Hematopoietic multipotent progenitor cell (in vitro differentiated cells): ENCODE measurements at regions not wholly inside any gene's neighbourhood (a gene's known extent, or its start where the extent isn't known, plus 50 kb on each side); places are given as distances from the start of the nearest gene placed in this dataset.

Experiments used
- DNase-seq, 3 donors: peaks; one replicate each; pipeline ENCODE4 v3.0.0-alpha.2; 2011 to 2015; ENCODE audit warnings: low read depth in 2 of 3, low spot score in 2 of 3

- no peak for DNase-seq
These were observed 115.7 kb upstream of the DDX18 start for GRCh38 chr2:117698819-117699218.

GRCh38 chr2:117700471-117700870, 114.0 kb upstream of the DDX18 start:
- no peak for DNase-seq

GRCh38 chr2:117701365-117701764, 113.1 kb upstream of the DDX18 start:
- no peak for DNase-seq

DNA sequence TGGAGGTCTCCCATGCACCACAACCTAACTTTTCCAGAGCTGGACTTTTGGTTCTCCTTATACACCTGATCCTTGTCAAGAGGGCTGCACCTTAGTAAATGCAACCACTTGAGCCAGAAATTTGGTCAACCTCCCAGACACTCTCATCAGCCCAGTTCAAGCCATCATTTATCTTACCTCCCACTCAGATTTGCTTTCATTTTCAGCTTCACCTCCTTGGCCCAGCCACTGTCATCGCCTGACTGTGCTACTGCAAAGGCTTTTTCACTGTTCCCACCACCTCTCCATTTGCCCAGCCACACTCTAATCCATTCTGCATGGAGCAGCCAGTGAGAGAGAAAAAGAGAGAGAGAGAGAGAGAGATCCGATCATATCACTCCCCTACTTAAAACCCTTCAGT, 112.4 kb upstream of the DDX18 start:
- no peak for DNase-seq

DNA sequence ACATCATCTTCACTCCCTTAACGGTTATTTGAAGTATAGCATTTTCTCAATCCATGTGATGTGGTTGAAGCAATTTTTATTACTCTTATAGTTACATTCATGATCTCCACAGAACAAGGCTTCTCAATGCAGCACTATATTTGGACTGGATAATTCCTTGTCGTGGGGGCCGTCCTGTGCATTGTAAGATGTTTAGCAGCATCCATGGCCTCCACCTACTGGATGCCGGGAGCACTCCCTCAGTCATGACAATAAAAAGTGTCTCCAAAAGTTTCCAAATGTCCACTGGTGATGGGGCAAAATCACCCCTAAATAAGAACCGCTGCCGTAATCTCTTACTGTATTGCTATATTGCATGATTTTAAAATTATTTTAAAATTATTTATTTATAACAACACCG, 110.6 kb upstream of the DDX18 start:
- no peak for DNase-seq

GRCh38 chr2:117704818-117705217, 109.7 kb upstream of the DDX18 start:
- DNase-seq: no peak

- no peak for DNase-seq
These were observed 106.6 kb upstream of the DDX18 start for GRCh38 chr2:117707874-117708273.

DNA sequence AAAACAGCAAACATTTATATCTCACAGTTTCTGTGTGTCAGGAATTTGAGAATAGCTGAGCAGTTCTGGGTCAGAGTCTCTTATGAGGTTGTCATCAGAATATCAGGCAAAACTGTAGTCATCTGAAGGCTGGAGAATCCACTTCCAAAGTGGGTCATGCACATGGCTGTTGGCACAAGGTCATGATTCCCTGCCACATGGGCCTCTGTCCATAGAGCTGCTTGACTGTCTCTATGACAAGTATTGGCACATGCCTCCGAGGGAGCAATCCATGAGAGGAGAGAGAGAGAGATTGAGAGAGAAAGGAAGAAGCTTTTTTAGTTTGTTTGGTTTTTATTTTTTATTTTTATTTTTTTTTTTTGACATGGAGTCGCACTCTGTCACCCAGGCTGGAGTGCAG, 101.8 kb upstream of the DDX18 start:
- no peak for DNase-seq

GRCh38 chr2:117714110-117714509, 100.4 kb upstream of the DDX18 start:
- DNase-seq: no peak

GRCh38 chr2:117714745-117715417, 99.6 kb upstream of the DDX18 start:
- DNase-seq: no peak

DNA sequence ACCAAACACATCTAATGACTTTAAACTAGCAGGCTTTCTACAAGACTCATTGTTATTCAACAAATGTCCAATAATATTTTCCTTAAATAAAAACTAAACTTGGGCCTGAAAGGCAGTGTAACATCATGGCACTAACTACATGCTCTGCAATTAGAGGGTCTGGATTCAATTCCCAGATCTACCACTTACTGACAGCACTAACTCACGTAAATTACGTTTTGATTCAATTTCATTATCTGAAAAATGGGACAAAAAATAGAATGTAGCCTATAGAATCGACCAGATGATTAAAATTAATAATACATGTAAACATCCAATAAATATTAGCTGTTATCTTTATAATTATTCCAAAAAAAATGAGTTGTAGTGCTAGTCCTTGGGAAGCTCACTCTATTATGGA, 98.0 kb upstream of the DDX18 start:
- no peak for DNase-seq

DNA sequence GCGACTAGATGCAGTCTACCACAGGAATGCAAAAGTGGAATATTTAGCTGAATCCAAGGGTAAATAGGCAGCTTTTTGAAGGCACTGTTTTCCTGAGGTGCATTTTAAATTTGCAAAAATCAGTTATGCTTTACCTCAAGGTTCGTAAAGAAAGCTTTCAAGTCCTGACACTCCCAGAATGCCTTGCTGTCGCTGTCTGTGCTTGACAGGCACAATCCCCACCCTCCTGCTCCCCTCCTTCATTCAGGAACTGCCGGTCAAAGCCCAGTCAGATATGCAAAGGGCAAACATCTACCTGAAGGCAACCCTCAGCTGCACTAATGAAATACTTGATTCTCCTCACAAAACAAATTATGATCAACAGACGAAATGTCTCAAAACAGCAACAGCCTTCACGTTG, 97.4 kb upstream of the DDX18 start:
- no peak for DNase-seq

DNA sequence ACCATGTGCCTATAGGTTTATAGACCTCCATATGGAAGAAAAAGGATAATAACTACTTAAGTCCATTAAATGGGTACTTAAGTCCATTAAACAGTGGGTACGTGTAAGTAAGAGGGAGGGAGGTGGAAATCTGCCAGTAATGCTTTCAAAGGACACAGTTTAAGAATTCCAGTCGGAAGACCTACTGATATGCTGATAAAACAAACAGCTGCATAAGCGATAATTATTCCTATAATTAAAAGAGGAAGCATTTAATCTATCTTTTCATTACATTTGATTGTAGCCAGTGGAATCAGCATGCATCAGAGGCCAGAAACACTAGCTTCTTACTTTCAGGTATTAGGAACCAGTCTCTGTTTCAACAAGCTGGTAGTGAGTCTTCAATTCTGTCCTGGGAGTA, 96.4 kb upstream of the DDX18 start:
- DNase-seq: no peak

DNA sequence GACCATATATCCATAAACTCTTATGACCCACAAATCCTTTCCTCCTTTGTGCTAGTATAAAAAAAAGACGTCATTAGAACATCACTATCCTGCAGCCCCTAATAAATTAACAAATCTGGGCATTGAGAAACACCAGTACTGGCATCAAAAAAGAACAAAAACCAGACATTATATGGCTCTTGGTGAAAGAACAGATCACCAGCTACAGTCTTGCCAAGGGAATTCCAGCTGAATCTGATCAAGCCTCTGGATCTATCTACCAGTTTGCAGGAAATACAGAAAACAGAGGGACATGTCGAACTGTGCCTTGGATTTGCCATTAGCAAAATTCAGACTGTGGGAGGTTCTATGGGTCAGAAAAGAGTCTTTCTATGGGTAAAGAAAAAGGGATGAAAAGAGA, 93.7 kb upstream of the DDX18 start:
- DNase-seq: no peak

GRCh38 chr2:117723483-117723882, 91.0 kb upstream of the DDX18 start:
- no peak for DNase-seq

DNA sequence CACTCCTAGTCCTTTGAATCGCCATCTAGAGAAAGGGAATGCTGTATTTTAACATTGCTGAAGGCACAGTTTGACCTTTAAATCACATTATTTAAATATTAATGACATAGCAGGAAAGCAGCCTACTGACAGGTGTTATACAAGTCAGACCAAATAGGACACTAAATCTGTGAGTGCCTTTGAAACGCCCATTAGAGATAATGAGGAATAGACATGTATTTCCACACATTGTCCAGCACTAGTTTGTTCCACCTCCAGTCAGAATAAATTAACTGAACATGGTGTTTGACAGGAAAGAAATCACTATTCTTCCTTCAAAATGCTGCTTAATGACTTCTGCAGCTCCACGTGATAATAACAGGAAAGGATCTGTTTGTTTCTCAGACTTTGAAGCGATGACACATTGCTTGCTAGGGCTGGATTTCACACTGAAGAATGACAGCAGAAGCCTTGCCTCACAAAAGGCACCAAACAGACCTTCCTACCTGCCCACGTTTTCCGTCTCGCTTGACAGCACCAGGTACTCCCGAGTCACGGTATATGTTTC, 90.5 kb upstream of the DDX18 start:
- DNase-seq: no peak

GRCh38 chr2:117726747-117727146, 87.7 kb upstream of the DDX18 start:
- DNase-seq: no peak

DNA sequence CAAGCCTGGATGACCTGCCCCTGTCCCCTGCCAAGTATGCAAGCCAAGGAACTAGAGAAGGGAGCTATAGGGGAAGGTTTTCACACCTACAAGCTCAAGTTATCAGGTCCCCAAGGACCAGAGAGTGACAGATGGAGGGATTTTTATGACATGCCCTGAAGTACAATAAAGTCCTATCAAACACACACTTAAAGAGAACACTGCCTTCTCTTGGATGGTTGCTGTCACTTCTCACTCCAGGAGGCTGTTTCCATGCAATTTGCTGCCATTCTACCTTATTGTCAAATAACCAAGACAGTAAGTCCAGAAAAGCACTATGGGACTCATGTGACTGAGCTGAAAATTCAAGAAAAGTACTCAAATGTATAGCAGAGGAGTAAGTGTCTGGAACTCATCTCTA, 76.6 kb upstream of the DDX18 start:
- DNase-seq: no peak

DNA sequence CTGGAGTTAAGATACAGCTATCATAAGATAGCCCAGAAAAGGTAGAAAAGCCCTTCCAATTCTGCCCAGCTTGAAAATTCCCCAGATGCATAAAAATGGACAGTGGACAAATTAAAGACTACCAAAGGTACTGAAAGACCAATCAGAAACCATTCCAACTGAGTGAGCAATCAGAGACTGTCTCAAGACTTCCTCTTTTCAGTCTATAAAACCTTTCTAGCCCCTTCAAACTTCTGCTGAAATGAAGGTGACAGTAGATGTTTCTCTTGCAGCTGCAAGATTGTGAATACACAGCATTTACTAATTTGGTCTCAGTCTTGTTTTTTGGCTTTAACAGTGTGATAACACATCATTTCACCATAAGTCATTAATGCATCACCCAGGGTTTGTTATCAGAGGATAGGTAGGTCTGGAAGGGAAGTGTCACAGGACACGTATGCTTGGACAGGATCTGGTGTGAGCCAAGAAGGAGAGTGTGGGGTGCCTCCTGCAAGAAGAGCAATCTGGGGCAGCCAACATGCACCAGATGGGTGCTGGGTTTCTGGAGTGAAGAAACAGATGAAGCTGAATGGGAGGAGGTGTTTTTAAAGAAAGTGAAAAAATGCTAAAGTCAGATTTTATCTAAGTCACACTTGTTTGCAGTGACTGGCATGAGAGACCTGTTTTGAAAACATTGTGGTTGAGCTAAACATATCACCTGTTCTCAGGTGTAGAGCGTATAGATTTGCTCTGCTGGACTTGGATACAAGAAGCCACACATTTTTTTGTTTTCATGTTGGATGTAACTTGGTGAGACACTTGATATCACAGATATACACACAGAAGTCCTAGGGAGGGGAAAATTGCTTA, 75.3 kb upstream of the DDX18 start:
- no peak for DNase-seq

GRCh38 chr2:117745537-117745936, 69.0 kb upstream of the DDX18 start:
- no peak for DNase-seq

DNA sequence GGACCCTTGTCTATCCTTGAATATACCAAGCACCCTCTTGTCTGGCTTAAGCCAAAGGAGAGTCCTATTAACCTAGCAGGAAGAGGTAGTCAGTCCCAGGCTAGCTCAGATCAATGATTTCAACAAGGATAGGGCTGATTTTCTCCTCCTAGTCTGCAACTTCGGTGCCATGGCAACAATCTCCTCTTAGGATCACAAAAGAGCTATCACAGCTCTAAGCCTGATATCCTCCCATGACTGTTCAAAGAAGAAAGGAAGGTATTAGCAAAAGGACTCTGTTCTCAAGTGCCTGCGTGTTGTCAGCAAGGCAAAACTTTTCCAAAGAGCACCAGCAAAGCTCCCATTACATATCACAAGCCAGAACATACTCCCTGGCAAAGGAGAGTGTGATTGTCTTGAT, 58.7 kb upstream of the DDX18 start:
- no peak for DNase-seq

GRCh38 chr2:117760916-117761315, 53.6 kb upstream of the DDX18 start:
- DNase-seq: no peak
